GM12878 (cell line): ENCODE measurements at regions not wholly inside any gene's neighbourhood (a gene's known extent, or its start where the extent isn't known, plus 50 kb on each side); places are given as distances from the start of the nearest gene placed in this dataset.

ENCODE experiments used
- ATAC-seq: fragments of 200-7000 bp; cut with Tn5 transposase; 3 replicates; pipeline ENCODE4 v1.9.1; 2020; ENCODE audit warnings: mild to moderate bottlenecking, moderate library complexity
- BruUV-seq: library from RNA; stranded (reverse); fragments of 400-500 nt; replicated peaks from 2 replicates; lab custom pipeline; 2021; lab: Mats Ljungman, UMichigan
- CTCF ChIA-PET: fragments of 300-600 bp; sonication (Branson Sonifier 250); formaldehyde crosslinking; extraction: SDS; loops from one replicate; lab custom pipeline; 2021; ENCODE audit warnings: inconsistent platforms; lab: Yijun Ruan, JAX
- POLR2A ChIA-PET: fragments of 350-600 bp; formaldehyde crosslinking; extraction: SDS; loops from one replicate; lab custom pipeline; 2021; ENCODE audit warnings: inconsistent platforms; lab: Charles Lee
- RAD21 ChIA-PET: fragments of 300-600 bp; sonication (Branson Sonifier 250); formaldehyde crosslinking; loops from one replicate; lab custom pipeline; 2023; ENCODE audit warnings: antibody characterized with exemption; ENCODE audit not compliant: unreplicated experiment; lab: Charles Lee
- SMC1A ChIA-PET: fragments of 300-600 bp; sonication (Branson Sonifier 250); formaldehyde crosslinking; loops from one replicate; lab custom pipeline; 2023; ENCODE audit not compliant: unreplicated experiment, uncharacterized antibody; lab: Charles Lee
- DNase-seq: peaks from one replicate; pipeline ENCODE4 v3.0.0-alpha.2; 2011; ENCODE audit warnings: low read depth, low spot score
- FAIRE-seq: peaks from 3 replicates; lab custom pipeline; 2011; peaks lifted over from hg19 to GRCh38; lab: Jason Lieb, UNC
- H2AFZ ChIP-seq: 2 replicates; pipeline ENCODE4 v1.6.0; 2011; ENCODE audit warnings: low read depth, low read length, control low read depth; ENCODE audit not compliant: control insufficient read depth
- H3K27ac ChIP-seq: 2 replicates; pipeline ENCODE4 v1.5.1; 2011; ENCODE audit warnings: control low read depth; ENCODE audit not compliant: control insufficient read depth, insufficient read depth
- H3K27me3 ChIP-seq, 2 experiments: replicated peaks in 1 of 2; 2 replicates each; pipeline versions ENCODE4 v1.6.0 to v1.6.1; 2011; ENCODE audit warnings: low read length in 1 of 2; ENCODE audit not compliant: control insufficient read depth in 2 of 2, insufficient read depth in 2 of 2
- H3K36me3 ChIP-seq, 2 experiments: 2 replicates each; pipeline ENCODE4 v1.5.1; 2011; ENCODE audit warnings: low read length in 1 of 2; ENCODE audit not compliant: control insufficient read depth in 2 of 2, insufficient read depth in 2 of 2
- H3K4me1 ChIP-seq: 2 replicates; pipeline ENCODE4 v1.6.1; 2011; ENCODE audit warnings: mild to moderate bottlenecking, low read length, moderate library complexity, mixed read lengths; ENCODE audit not compliant: control insufficient read depth, insufficient read depth
- H3K4me2 ChIP-seq: 2 replicates; pipeline ENCODE4 v1.6.0; 2011; ENCODE audit warnings: control low read depth; ENCODE audit not compliant: control insufficient read depth, insufficient read depth
- H3K4me3 ChIP-seq: fragments of 200-600 bp; sonication (generic); 2 replicates; pipeline ENCODE4 v1.5.1; 2016
- H3K79me2 ChIP-seq: 2 replicates; pipeline ENCODE4 v1.6.0; 2011; ENCODE audit warnings: low read length; ENCODE audit not compliant: control insufficient read depth, insufficient read depth
- H3K9ac ChIP-seq: 2 replicates; pipeline ENCODE4 v1.8.0; 2011; ENCODE audit warnings: low read length, control low read depth, mixed read lengths; ENCODE audit not compliant: control insufficient read depth, insufficient read depth
- H3K9me3 ChIP-seq: replicated peaks from 3 replicates; pipeline ENCODE4 v1.5.1; 2011; ENCODE audit warnings: mild to moderate bottlenecking, low read length; ENCODE audit not compliant: control insufficient read depth, insufficient read depth
- H4K20me1 ChIP-seq: 2 replicates; pipeline ENCODE4 v1.6.0; 2011; ENCODE audit not compliant: control insufficient read depth, insufficient read depth
- BMI1 ChIP-seq: fragments of 450-650 bp; IDR thresholded peaks from 2 replicates; pipeline ENCODE4 v1.6.1; 2016; ENCODE audit warnings: mild to moderate bottlenecking, moderate library complexity, borderline replicate concordance
- CHD4 ChIP-seq: fragments of 200-600 bp; sonication (generic); IDR thresholded peaks from 2 replicates; pipeline ENCODE4 v1.6.1; 2016; ENCODE audit warnings: mild to moderate bottlenecking
- FOXK2 ChIP-seq: fragments of 450-650 bp; IDR thresholded peaks from 2 replicates; pipeline ENCODE4 v1.6.1; 2017; ENCODE audit warnings: mild to moderate bottlenecking, moderate library complexity
- HDAC6 ChIP-seq: fragments of 200-600 bp; sonication (generic); IDR thresholded peaks from one replicate; pipeline ENCODE4 v1.8.0; 2017; ENCODE audit warnings: antibody characterized with exemption; ENCODE audit not compliant: unreplicated experiment
- HSF1 ChIP-seq: fragments of 150-350 bp; IDR thresholded peaks from 2 replicates; pipeline ENCODE4 v1.6.1; 2014; ENCODE audit warnings: mild to moderate bottlenecking, low read depth, low read length
- IKZF1 ChIP-seq: fragments of 450-650 bp; conservative IDR thresholded peaks from 2 replicates; pipeline ENCODE4 v1.6.1; 2017; ENCODE audit warnings: antibody characterized with exemption, mild to moderate bottlenecking
- IKZF2 ChIP-seq, 2 experiments: fragments of 450-650 bp; IDR thresholded peaks; 2 replicates each; pipeline ENCODE4 v1.6.1; 2017; ENCODE audit warnings: mild to moderate bottlenecking in 2 of 2, moderate library complexity in 2 of 2
- IRF4 ChIP-seq: IDR thresholded peaks from 2 replicates; pipeline ENCODE4 v1.6.1; 2011; ENCODE audit warnings: low read depth, low read length
- LARP7 ChIP-seq: fragments of 450-650 bp; IDR thresholded peaks from 2 replicates; pipeline ENCODE4 v1.6.1; 2017; ENCODE audit warnings: mild to moderate bottlenecking
- MLLT1 ChIP-seq: fragments of 450-650 bp; IDR thresholded peaks from 2 replicates; pipeline ENCODE4 v1.6.1; 2016; ENCODE audit warnings: mild to moderate bottlenecking
- PAX5 ChIP-seq: IDR thresholded peaks from 2 replicates; pipeline ENCODE4 v1.6.1; 2011; ENCODE audit warnings: low read depth, low read length, borderline replicate concordance
- POLR2AphosphoS5 ChIP-seq: IDR thresholded peaks from 2 replicates; pipeline ENCODE4 v1.6.1; 2011; ENCODE audit warnings: mild to moderate bottlenecking, low read length, inconsistent platforms
- RB1 ChIP-seq: fragments of 450-650 bp; formaldehyde crosslinking; IDR thresholded peaks from 2 replicates; pipeline ENCODE4 v1.6.1; 2017; ENCODE audit warnings: mild to moderate bottlenecking, borderline replicate concordance
- RELA ChIP-seq: fragments of 450-650 bp; IDR thresholded peaks from 2 replicates; pipeline ENCODE4 v1.8.0; 2014; ENCODE audit warnings: borderline replicate concordance; ENCODE audit not compliant: partially characterized antibody
- RUNX3 ChIP-seq: IDR thresholded peaks from 2 replicates; pipeline ENCODE4 v1.6.1; 2012; ENCODE audit warnings: low read length, inconsistent platforms
- SPI1 ChIP-seq: IDR thresholded peaks from 2 replicates; pipeline ENCODE4 v1.6.1; 2011; ENCODE audit warnings: low read depth, mild to moderate bottlenecking, low read length, moderate library complexity, borderline replicate concordance; ENCODE audit not compliant: insufficient read depth
- SRF ChIP-seq, 2 experiments: IDR thresholded peaks; 2 replicates each; pipeline ENCODE4 v1.6.1; 2011; ENCODE audit warnings: low read depth in 2 of 2, low read length in 2 of 2, mild to moderate bottlenecking in 1 of 2, moderate library complexity in 1 of 2
- STAT1 ChIP-seq: fragments of 450-650 bp; conservative IDR thresholded peaks from 2 replicates; pipeline ENCODE4 v1.6.1; 2014; ENCODE audit warnings: antibody characterized with exemption, mild to moderate bottlenecking
- TBL1XR1 ChIP-seq: IDR thresholded peaks from 2 replicates; pipeline ENCODE4 v1.6.1; 2012; ENCODE audit warnings: low read depth, low read length, improper control_type of control experiment
- ZNF274 ChIP-seq: IDR thresholded peaks from one replicate; pipeline ENCODE4 v1.8.0; 2011; ENCODE audit not compliant: insufficient read length, insufficient read depth
- ZZZ3 ChIP-seq: IDR thresholded peaks from 2 replicates; pipeline ENCODE4 v1.6.1; 2011; ENCODE audit warnings: low read depth; ENCODE audit not compliant: control insufficient read depth, insufficient read length
- WGBS: methylation state at CpG from one replicate; pipeline ENCODE4 v1.1.6; 2016; ENCODE audit warnings: low lambda C conversion rate; ENCODE audit not compliant: insufficient replicate concordance, insufficient coverage; ENCODE audit errors: missing lambda C conversion rate; 5-methylcytosine and 5-hydroxymethylcytosine counted together
- in situ Hi-C: fragments of 300-500 bp; cut with MboI; formaldehyde crosslinking; loops from 9 replicates; pipeline ENCODE4 v1.14.3; 2018; ENCODE audit warnings: mixed read lengths
- intact Hi-C: fragments of 100-400 bp; cut with micrococcal nuclease; formaldehyde crosslinking; loops from one replicate; pipeline ENCODE4 v1.14.2; 2022; ENCODE audit not compliant: unreplicated experiment
- TF ChIP-seq, protein P1 (sequence below): fragments of 450-650 bp; IDR thresholded peaks from 2 replicates; pipeline ENCODE4 v1.6.1; 2017; ENCODE audit warnings: borderline replicate concordance

DNA sequence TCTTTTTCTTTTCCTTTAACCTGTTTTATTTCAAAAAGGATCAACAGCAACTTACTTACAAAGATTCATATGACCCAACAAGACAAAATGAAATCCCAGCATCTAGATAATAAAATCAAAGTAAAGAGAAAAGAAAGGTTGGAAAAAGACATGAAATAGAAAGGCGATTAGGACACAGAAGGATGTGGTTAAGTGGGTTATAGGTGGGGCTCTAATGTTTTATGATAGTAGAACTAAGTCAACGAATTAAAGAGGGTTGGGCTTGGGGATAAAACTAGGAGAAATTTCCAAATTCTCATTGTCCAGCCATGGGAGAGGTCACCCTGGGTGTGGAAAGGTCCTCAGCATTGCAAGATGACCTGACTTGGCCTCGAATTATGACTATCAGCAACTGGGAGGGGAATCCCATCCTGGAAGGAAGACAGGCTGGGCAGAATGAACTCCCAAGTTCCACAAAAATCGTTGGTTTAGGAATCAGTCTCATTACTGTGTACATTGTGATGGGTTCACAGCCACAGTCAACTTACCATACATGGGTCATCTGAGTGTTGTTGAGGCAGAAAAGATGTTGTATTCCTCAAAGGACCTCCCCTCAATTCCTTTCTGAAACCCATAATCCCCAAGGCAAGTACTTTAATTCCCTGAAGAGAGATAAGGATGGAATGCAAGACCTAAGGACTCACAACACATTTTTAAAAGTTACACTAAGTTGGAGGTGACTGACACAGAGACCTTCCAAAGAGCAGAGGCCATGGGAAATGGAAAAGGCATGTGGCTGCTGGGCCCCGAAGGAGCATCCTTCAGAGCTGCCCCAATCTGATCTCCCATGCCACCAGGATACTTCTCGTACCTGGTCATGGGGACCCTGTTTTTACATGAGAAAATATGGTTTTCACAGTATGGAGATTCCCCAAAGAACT, 167.6 kb downstream of the UXS1 start (continued):
- TF ChIP-seq, protein P1, sequence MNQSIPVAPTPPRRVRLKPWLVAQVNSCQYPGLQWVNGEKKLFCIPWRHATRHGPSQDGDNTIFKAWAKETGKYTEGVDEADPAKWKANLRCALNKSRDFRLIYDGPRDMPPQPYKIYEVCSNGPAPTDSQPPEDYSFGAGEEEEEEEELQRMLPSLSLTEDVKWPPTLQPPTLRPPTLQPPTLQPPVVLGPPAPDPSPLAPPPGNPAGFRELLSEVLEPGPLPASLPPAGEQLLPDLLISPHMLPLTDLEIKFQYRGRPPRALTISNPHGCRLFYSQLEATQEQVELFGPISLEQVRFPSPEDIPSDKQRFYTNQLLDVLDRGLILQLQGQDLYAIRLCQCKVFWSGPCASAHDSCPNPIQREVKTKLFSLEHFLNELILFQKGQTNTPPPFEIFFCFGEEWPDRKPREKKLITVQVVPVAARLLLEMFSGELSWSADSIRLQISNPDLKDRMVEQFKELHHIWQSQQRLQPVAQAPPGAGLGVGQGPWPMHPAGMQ, result no peak
- TF ChIP-seq FOXK2 (no peak), POLR2AphosphoS5 (no peak), RUNX3 (no peak), ZZZ3 (no peak), BMI1 (no peak), CHD4 (no peak), LARP7 (no peak), TBL1XR1 (no peak), RB1 (no peak), IKZF2 (IDR thresholded peaks at IDR 0.05) (no peak), ZNF274 (no peak)

DNA sequence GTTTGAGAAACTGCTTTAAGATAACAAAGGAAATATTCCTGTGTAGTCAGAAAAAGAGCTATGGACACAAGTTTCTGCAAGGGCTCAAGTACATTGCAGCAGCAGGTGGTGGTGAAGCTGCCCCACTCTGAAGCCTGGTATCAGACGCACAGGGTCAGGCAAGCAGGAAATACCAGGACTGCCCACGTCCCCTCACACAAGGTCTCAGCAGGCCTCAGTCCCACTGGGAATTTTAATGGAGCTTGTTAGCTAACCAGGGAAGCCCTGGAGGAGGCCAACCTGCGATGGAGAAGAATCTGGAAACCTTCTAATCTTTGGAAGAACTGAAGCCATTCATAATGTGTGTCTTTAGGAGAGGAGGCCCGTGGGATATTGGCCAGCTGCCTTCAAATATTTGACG, 168.3 kb downstream of the UXS1 start:
- SMC1A ChIA-PET, result no interaction called here
- no peak for ATAC-seq
- TF ChIP-seq IKZF1, result no peak
- no peak for TF ChIP-seq ZNF274
- TF ChIP-seq HDAC6, result no peak
- TF ChIP-seq STAT1, result no peak
- TF ChIP-seq PAX5, result no peak
- TF ChIP-seq RELA, result no peak
- no peak for TF ChIP-seq SPI1
- no peak for TF ChIP-seq SRF (IDR thresholded peaks at IDR 0.05; ENCODE audit: low read depth in 2 of 2, low read length in 2 of 2)
- no peak for TF ChIP-seq HSF1
- no peak for TF ChIP-seq MLLT1
- no peak for TF ChIP-seq IRF4

More for the DNA sequence above, 168.3 kb downstream of the UXS1 start:
- Histone ChIP-seq H3K4me2 (no peak overlapping the region), H3K9ac (no peak overlapping the region), H3K79me2 (no peaks in the 10 kb centered on the region), H3K9me3 (no peaks in the 10 kb centered on the region; the same call in 2 of the 3 replicates), H3K4me1 (no peaks in the 10 kb centered on the region), H3K27me3 (no peaks in the 10 kb centered on the region; a peak in 1 of 4 replicates), H3K4me3 (no peak overlapping the region), H3K36me3 (no peaks in the 10 kb centered on the region), H3K27ac (no peak overlapping the region), H4K20me1 (no peaks in the 10 kb centered on the region), H2AFZ (no peak overlapping the region)
- ChIA-PET RAD21 (no interaction called here), CTCF (no interaction called here), POLR2A (no interaction called here)
- DNase-seq (no peak), FAIRE-seq (no peak)
- BruUV-seq, result no TSS peak
- in situ Hi-C loops (no loop called here), intact Hi-C loops (no loop called here)
- 40% methylated on average over 5 of the region's 5 CpGs for WGBS
